HEK293 (cell line): ENCODE measurements at regions not wholly inside any gene's neighbourhood (a gene's known extent, or its start where the extent isn't known, plus 50 kb on each side); places are given as distances from the start of the nearest gene placed in this dataset.

Experiments
- MYNN ChIP-seq: fragments of 450-650 bp; formaldehyde crosslinking; IDR thresholded peaks from 2 replicates; pipeline ENCODE4 v1.5.1; 2016; ENCODE audit warnings: missing biosample characterization, missing genetic modification characterization, borderline replicate concordance
- ZBTB21 ChIP-seq: fragments of 450-650 bp; formaldehyde crosslinking; IDR thresholded peaks from 2 replicates; pipeline ENCODE4 v1.5.1; 2017; ENCODE audit warnings: missing biosample characterization, missing genetic modification characterization
- ZNF148 ChIP-seq: fragments of 450-650 bp; formaldehyde crosslinking; IDR thresholded peaks from 2 replicates; pipeline ENCODE4 v1.5.0; 2017; ENCODE audit warnings: missing biosample characterization, missing genetic modification characterization, borderline replicate concordance
- ZNF239 ChIP-seq: fragments of 450-650 bp; formaldehyde crosslinking; IDR thresholded peaks from 2 replicates; pipeline ENCODE4 v1.5.1; 2016; ENCODE audit warnings: missing biosample characterization, missing genetic modification characterization
- ZSCAN30 ChIP-seq: fragments of 450-650 bp; IDR thresholded peaks from 2 replicates; pipeline ENCODE4 v1.5.1; 2018; ENCODE audit warnings: missing biosample characterization, mild to moderate bottlenecking, missing genetic modification characterization, moderate library complexity
- TF ChIP-seq, protein P1 (sequence below): fragments of 450-650 bp; formaldehyde crosslinking; IDR thresholded peaks from 2 replicates; pipeline ENCODE4 v1.5.1; 2016; ENCODE audit warnings: missing biosample characterization, missing genetic modification characterization
- TF ChIP-seq, protein P2 (sequence below): sonication (generic); formaldehyde crosslinking; IDR thresholded peaks from 2 replicates; pipeline ENCODE4 v1.8.1; 2022; ENCODE audit warnings: mild to moderate bottlenecking, moderate library complexity, missing genetic modification reagents

GRCh38 chr1:82782599-82782998 is 981.9 kb downstream of the ADGRL2 start:
- TF ChIP-seq ZBTB21 (tag by site-specific recombination), result no peak
- TF ChIP-seq, protein P1, sequence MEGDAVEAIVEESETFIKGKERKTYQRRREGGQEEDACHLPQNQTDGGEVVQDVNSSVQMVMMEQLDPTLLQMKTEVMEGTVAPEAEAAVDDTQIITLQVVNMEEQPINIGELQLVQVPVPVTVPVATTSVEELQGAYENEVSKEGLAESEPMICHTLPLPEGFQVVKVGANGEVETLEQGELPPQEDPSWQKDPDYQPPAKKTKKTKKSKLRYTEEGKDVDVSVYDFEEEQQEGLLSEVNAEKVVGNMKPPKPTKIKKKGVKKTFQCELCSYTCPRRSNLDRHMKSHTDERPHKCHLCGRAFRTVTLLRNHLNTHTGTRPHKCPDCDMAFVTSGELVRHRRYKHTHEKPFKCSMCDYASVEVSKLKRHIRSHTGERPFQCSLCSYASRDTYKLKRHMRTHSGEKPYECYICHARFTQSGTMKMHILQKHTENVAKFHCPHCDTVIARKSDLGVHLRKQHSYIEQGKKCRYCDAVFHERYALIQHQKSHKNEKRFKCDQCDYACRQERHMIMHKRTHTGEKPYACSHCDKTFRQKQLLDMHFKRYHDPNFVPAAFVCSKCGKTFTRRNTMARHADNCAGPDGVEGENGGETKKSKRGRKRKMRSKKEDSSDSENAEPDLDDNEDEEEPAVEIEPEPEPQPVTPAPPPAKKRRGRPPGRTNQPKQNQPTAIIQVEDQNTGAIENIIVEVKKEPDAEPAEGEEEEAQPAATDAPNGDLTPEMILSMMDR, result no peak
- no peak for TF ChIP-seq ZNF148
- TF ChIP-seq, protein P2, sequence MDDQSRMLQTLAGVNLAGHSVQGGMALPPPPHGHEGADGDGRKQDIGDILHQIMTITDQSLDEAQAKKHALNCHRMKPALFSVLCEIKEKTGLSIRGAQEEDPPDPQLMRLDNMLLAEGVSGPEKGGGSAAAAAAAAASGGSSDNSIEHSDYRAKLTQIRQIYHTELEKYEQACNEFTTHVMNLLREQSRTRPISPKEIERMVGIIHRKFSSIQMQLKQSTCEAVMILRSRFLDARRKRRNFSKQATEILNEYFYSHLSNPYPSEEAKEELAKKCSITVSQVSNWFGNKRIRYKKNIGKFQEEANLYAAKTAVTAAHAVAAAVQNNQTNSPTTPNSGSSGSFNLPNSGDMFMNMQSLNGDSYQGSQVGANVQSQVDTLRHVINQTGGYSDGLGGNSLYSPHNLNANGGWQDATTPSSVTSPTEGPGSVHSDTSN, result no peak
- no peak for TF ChIP-seq MYNN (tag by site-specific recombination)
- TF ChIP-seq ZNF239 (tag by site-specific recombination), result no peak
- no peak for TF ChIP-seq ZSCAN30 (tag by site-specific recombination)
